ENCODE measurements at regions not wholly inside any gene's neighbourhood (a gene's known extent, or its start where the extent isn't known, plus 50 kb on each side); places are given as distances from the start of the nearest gene placed in this dataset.

DNA sequence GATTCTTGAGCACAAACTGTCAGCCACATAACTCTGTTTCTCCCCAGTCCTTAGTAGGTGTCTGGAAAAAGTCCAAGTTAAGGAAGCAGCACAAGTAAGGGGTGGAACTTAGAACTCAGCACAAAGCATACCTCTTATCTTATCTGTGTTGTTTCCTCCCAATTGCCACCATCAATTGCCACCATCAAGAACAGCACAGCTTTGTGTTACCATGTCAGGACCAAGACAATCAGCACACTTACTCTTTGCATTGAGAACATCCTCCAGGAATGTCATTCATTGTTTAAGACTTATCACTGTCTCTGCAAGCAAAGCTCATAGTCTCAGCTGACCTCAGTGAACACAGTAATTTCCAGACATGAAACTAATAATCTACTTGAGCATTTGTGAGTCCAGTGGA lies 212.7 kb upstream of the FSHR start:
- no peak for TF ChIP-seq POLR2AphosphoS5 (IDR thresholded peaks at IDR 0.05)
- TF ChIP-seq EP300 (IDR thresholded peaks at IDR 0.05; ENCODE audit: low read depth) = no peak
- TF ChIP-seq POLR2A (IDR thresholded peaks at IDR 0.05) = no peak
- TF ChIP-seq, protein P1, sequence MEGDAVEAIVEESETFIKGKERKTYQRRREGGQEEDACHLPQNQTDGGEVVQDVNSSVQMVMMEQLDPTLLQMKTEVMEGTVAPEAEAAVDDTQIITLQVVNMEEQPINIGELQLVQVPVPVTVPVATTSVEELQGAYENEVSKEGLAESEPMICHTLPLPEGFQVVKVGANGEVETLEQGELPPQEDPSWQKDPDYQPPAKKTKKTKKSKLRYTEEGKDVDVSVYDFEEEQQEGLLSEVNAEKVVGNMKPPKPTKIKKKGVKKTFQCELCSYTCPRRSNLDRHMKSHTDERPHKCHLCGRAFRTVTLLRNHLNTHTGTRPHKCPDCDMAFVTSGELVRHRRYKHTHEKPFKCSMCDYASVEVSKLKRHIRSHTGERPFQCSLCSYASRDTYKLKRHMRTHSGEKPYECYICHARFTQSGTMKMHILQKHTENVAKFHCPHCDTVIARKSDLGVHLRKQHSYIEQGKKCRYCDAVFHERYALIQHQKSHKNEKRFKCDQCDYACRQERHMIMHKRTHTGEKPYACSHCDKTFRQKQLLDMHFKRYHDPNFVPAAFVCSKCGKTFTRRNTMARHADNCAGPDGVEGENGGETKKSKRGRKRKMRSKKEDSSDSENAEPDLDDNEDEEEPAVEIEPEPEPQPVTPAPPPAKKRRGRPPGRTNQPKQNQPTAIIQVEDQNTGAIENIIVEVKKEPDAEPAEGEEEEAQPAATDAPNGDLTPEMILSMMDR (IDR thresholded peaks at IDR 0.05) = no peak
- DNase-seq = no peak
- H3K27ac ChIP-seq = no peak overlapping the region
- no peaks in the 10 kb centered on the region for H3K4me1 ChIP-seq
- no peaks in the 10 kb centered on the region for H3K36me3 ChIP-seq
- H3K27me3 ChIP-seq = no peaks in the 10 kb centered on the region
- H3K9me3 ChIP-seq = no peaks in the 10 kb centered on the region
- in situ Hi-C loops (cut with MboI; ENCODE audit: low pct_ligation_motif_present in 1 of 4, low pct_unique_long_range_greater_than_20kb in 1 of 4, low sequenced_read_pairs in 3 of 4) (no loop called here), intact Hi-C loops (cut with DNase I; ENCODE audit: low total_unique reads) (no loop called here)
- H3K4me3 ChIP-seq = no peak overlapping the region

DNA sequence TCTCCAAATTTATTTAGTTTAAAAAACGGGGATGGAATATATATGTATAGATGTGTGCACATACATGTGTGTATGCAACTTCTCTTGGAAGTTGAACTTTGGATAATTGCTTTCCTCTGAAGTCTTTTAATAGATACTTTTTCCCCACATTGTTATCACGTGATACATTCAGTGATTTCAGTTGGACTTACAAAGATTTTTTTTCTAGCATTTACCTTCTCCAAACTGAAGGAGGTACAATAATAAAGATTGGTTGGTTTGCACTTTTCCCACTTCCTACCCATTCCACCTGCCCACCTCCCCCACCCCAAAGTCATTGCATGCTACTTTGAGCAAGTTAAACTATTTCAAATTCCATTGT lies 206.1 kb upstream of the FSHR start:
- Histone ChIP-seq H3K4me3 (no peak overlapping the region), H3K27me3 (no peaks in the 10 kb centered on the region), H3K9me3 (no peaks in the 10 kb centered on the region), H3K4me1 (no peaks in the 10 kb centered on the region), H3K27ac (no peak overlapping the region), H3K36me3 (no peaks in the 10 kb centered on the region)
- in situ Hi-C loops (cut with MboI; ENCODE audit: low pct_ligation_motif_present in 1 of 4, low pct_unique_long_range_greater_than_20kb in 1 of 4, low sequenced_read_pairs in 3 of 4) (no loop called here), intact Hi-C loops (cut with DNase I; ENCODE audit: low total_unique reads) (no loop called here)
- TF ChIP-seq POLR2AphosphoS5 (IDR thresholded peaks at IDR 0.05) (no peak), POLR2A (IDR thresholded peaks at IDR 0.05) (no peak), EP300 (IDR thresholded peaks at IDR 0.05; ENCODE audit: low read depth) (no peak)
- TF ChIP-seq, protein P1 (IDR thresholded peaks at IDR 0.05) = no peak
- DNase-seq = no peak
- 50 to 59% methylated on average over 2 of the region's 2 CpGs for WGBS, 2 donors (ENCODE audit: low coverage in 1 of 2)

GRCh38 chr2:49359721-49360406 lies 205.5 kb upstream of the FSHR start:
- 74 to 84% methylated on average over 2 of the region's 2 CpGs for WGBS, 2 donors (ENCODE audit: low coverage in 1 of 2)

GRCh38 chr2:49355611-49356010 lies 201.3 kb upstream of the FSHR start:
- H3K27ac ChIP-seq = no peak overlapping the region
- no peak overlapping the region for H3K4me3 ChIP-seq
- H3K4me1 ChIP-seq = no peaks in the 10 kb centered on the region
- no peak for DNase-seq
- intact Hi-C loops (cut with DNase I; ENCODE audit: low total_unique reads) = no loop called here
- no peaks in the 10 kb centered on the region for H3K27me3 ChIP-seq
- no peaks in the 10 kb centered on the region for H3K36me3 ChIP-seq
- TF ChIP-seq POLR2AphosphoS5 (IDR thresholded peaks at IDR 0.05) = no peak
- TF ChIP-seq, protein P1 (IDR thresholded peaks at IDR 0.05) = no peak
- no peak for TF ChIP-seq POLR2A (IDR thresholded peaks at IDR 0.05)
- TF ChIP-seq EP300 (IDR thresholded peaks at IDR 0.05; ENCODE audit: low read depth) = no peak
- H3K9me3 ChIP-seq = no peaks in the 10 kb centered on the region
- in situ Hi-C loops (cut with MboI; ENCODE audit: low pct_ligation_motif_present in 1 of 4, low pct_unique_long_range_greater_than_20kb in 1 of 4, low sequenced_read_pairs in 3 of 4) = no loop called here

More at GRCh38 chr2:49359721-49360406, 205.5 kb upstream of the FSHR start:
- no peak for DNase-seq
- Histone ChIP-seq H3K4me3 (no peak overlapping the region), H3K9me3 (no peaks in the 10 kb centered on the region), H3K27me3 (no peaks in the 10 kb centered on the region), H3K27ac (no peak overlapping the region), H3K36me3 (no peaks in the 10 kb centered on the region), H3K4me1 (no peaks in the 10 kb centered on the region)
- TF ChIP-seq, protein P1 (IDR thresholded peaks at IDR 0.05) = no peak
- no peak for TF ChIP-seq EP300 (IDR thresholded peaks at IDR 0.05; ENCODE audit: low read depth)
- no peak for TF ChIP-seq POLR2AphosphoS5 (IDR thresholded peaks at IDR 0.05)
- no peak for TF ChIP-seq POLR2A (IDR thresholded peaks at IDR 0.05)
- intact Hi-C loops (cut with DNase I; ENCODE audit: low total_unique reads) = no loop called here
- in situ Hi-C loops (cut with MboI; ENCODE audit: low pct_ligation_motif_present in 1 of 4, low pct_unique_long_range_greater_than_20kb in 1 of 4, low sequenced_read_pairs in 3 of 4) = no loop called here

Measured in transverse colon (tissue), 4 donors.